ENCODE measurements at regions not wholly inside any gene's neighbourhood (a gene's known extent, or its start where the extent isn't known, plus 50 kb on each side); places are given as distances from the start of the nearest gene placed in this dataset.

- Histone ChIP-seq H3K4me3 (no peak overlapping the region), H3K27me3 (ENCODE audit: low read depth) (no peaks in the 10 kb centered on the region), H3K4me1 (no peaks in the 10 kb centered on the region), H3K36me3 (no peaks in the 10 kb centered on the region), H3K9me3 (no peaks in the 10 kb centered on the region), H3K27ac (no peak overlapping the region)
- ATAC-seq (no peak), DNase-seq (no peak)
- no peak for TF ChIP-seq CTCF (IDR thresholded peaks at IDR 0.05)
- intact Hi-C loops (cut with DNase I), result no loop called here
These were observed 364.6 kb upstream of the NOCT start for GRCh38 chr4:138650929-138651448.

- DNase-seq (no peak), ATAC-seq (no peak)
- no peaks in the 10 kb centered on the region for H3K4me1 ChIP-seq
- no peak overlapping the region for H3K4me3 ChIP-seq
- H3K27me3 ChIP-seq (ENCODE audit: low read depth), result no peaks in the 10 kb centered on the region
- TF ChIP-seq CTCF (IDR thresholded peaks at IDR 0.05), result no peak
- H3K9me3 ChIP-seq, result no peaks in the 10 kb centered on the region
- no peaks in the 10 kb centered on the region for H3K36me3 ChIP-seq
- H3K27ac ChIP-seq, result no peak overlapping the region
- intact Hi-C loops (cut with DNase I), result no loop called here
These were observed 365.1 kb upstream of the NOCT start for GRCh38 chr4:138650495-138650894.

- Histone ChIP-seq H3K36me3 (no peaks in the 10 kb centered on the region), H3K9me3 (no peaks in the 10 kb centered on the region), H3K4me3 (no peak overlapping the region), H3K4me1 (no peaks in the 10 kb centered on the region), H3K27me3 (ENCODE audit: low read depth) (no peaks in the 10 kb centered on the region), H3K27ac (no peak overlapping the region)
- intact Hi-C loops (cut with DNase I), result no loop called here
- DNase-seq (no peak), ATAC-seq (no peak)
- TF ChIP-seq CTCF (IDR thresholded peaks at IDR 0.05), result no peak
These were observed 368.1 kb upstream of the NOCT start for GRCh38 chr4:138647433-138647832.

GRCh38 chr4:138646383-138646782, 369.2 kb upstream of the NOCT start:
- ATAC-seq (no peak), DNase-seq (no peak)
- H3K4me1 ChIP-seq, result no peaks in the 10 kb centered on the region
- intact Hi-C loops (cut with DNase I), result no loop called here
- no peak for TF ChIP-seq CTCF (IDR thresholded peaks at IDR 0.05)
- H3K36me3 ChIP-seq, result no peaks in the 10 kb centered on the region
- H3K27me3 ChIP-seq (ENCODE audit: low read depth), result no peaks in the 10 kb centered on the region
- no peaks in the 10 kb centered on the region for H3K9me3 ChIP-seq
- H3K27ac ChIP-seq, result no peak overlapping the region
- no peak overlapping the region for H3K4me3 ChIP-seq

GRCh38 chr4:138645289-138645688, 370.3 kb upstream of the NOCT start:
- H3K27me3 ChIP-seq (ENCODE audit: low read depth), result no peaks in the 10 kb centered on the region

More at GRCh38 chr4:138645289-138645688, 370.3 kb upstream of the NOCT start:
- ATAC-seq, result no peak
- no peak overlapping the region for H3K27ac ChIP-seq
- H3K36me3 ChIP-seq, result no peaks in the 10 kb centered on the region
- H3K9me3 ChIP-seq, result no peaks in the 10 kb centered on the region
- no peak for DNase-seq
- no peaks in the 10 kb centered on the region for H3K4me1 ChIP-seq
- intact Hi-C loops (cut with DNase I), result no loop called here
- no peak overlapping the region for H3K4me3 ChIP-seq
- no peak for TF ChIP-seq CTCF (IDR thresholded peaks at IDR 0.05)

Data from lower lobe of right lung (tissue), 2 donors.